Astrocyte of the spinal cord (primary cell): ENCODE measurements at regions not wholly inside any gene's neighbourhood (a gene's known extent, or its start where the extent isn't known, plus 50 kb on each side); places are given as distances from the start of the nearest gene placed in this dataset.
"Not testable (repeated sequence)": the region's sequence is repeated elsewhere in the genome, so short reads cannot be mapped to it uniquely, and the experiment has no call there.

Experiments used
- DNase-seq: peaks from one replicate; pipeline ENCODE4 v3.0.0; 2011; ENCODE audit warnings: low read depth, low spot score
- H3K4me3 ChIP-seq: 2 replicates; pipeline ENCODE4 v1.5.1; 2011; ENCODE audit warnings: low read depth, mild to moderate bottlenecking, low read length, moderate library complexity
- CTCF ChIP-seq: IDR thresholded peaks from 2 replicates; pipeline ENCODE4 v1.5.1; 2012; ENCODE audit warnings: low read depth, mild to moderate bottlenecking, low read length, inconsistent platforms
- in situ Hi-C: cut with HindIII; loops from 2 replicates; pipeline ENCODE4 v1.10.0; 2017; ENCODE audit warnings: low sequenced_read_pairs

GRCh38 chr16:87216841-87217275, 100.3 kb downstream of the C16orf95 start:
- no peak overlapping the region for H3K4me3 ChIP-seq
- in situ Hi-C loops, result no loop called here
- no peak for DNase-seq
- no peak for TF ChIP-seq CTCF

- H3K4me3 ChIP-seq, in situ Hi-C loops, DNase-seq: not testable (repeated sequence)
These were observed 99.4 kb downstream of the C16orf95 start for GRCh38 chr16:87217802-87218201.

GRCh38 chr16:87218281-87219055, 98.7 kb downstream of the C16orf95 start:
- DNase-seq, result no peak
- in situ Hi-C loops, result no loop called here
- H3K4me3 ChIP-seq, result no peak overlapping the region
- no peak for TF ChIP-seq CTCF

GRCh38 chr16:87219287-87219909, 97.8 kb downstream of the C16orf95 start:
- in situ Hi-C loops, result no loop called here
- no peak overlapping the region for H3K4me3 ChIP-seq
- no peak for TF ChIP-seq CTCF
- no peak for DNase-seq

GRCh38 chr16:87221633-87222032, 95.6 kb downstream of the C16orf95 start:
- in situ Hi-C loops, result no loop called here

GRCh38 chr16:87222335-87222734, 94.9 kb downstream of the C16orf95 start:
- no peak for DNase-seq
- H3K4me3 ChIP-seq, result no peak overlapping the region
- in situ Hi-C loops, result no loop called here
- TF ChIP-seq CTCF, result no peak

More at GRCh38 chr16:87221633-87222032, 95.6 kb downstream of the C16orf95 start:
- no peak overlapping the region for H3K4me3 ChIP-seq
- TF ChIP-seq CTCF, result no peak
- DNase-seq, result no peak

- in situ Hi-C loops, result no loop called here
These were observed 93.4 kb downstream of the C16orf95 start for GRCh38 chr16:87223656-87224248.

More at GRCh38 chr16:87223656-87224248, 93.4 kb downstream of the C16orf95 start:
- no peak for DNase-seq
- no peak for TF ChIP-seq CTCF
- H3K4me3 ChIP-seq, result no peak overlapping the region
